Astrocyte (in vitro differentiated cells and primary cell): ENCODE measurements at regions not wholly inside any gene's neighbourhood (a gene's known extent, or its start where the extent isn't known, plus 50 kb on each side); places are given as distances from the start of the nearest gene placed in this dataset.

Experiments
- EZH2 ChIP-seq: IDR thresholded peaks from 2 replicates; pipeline ENCODE4 v1.6.1; 2012; ENCODE audit warnings: mild to moderate bottlenecking, low read length, inconsistent platforms; ENCODE audit not compliant: insufficient read depth
- TF ChIP-seq, protein P1 (sequence below): IDR thresholded peaks from 2 replicates; pipeline ENCODE4 v1.5.1; 2011; ENCODE audit warnings: low read depth, mild to moderate bottlenecking, inconsistent platforms, low read length, moderate library complexity; ENCODE audit not compliant: insufficient read depth

DNA sequence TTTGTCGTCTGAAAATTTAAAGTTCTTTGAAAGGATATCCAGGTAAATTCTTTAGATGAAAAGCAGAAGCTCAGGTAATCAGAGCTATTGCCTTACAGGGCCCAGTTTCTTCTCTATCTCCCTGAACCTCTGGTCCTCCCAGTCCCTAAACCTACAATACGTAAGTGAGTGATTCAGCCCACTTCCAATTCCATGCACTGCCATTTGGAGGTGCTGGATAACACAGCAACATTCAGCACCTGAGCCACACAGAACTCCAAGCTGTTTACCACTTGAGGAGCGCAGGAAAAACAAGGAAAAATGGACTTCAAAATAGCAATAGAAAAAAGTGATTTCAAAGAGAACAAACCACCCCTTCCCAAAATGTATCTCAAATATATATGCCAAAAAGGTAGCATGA is 105.0 kb upstream of the DNAJC10 start:
- TF ChIP-seq, protein P1, sequence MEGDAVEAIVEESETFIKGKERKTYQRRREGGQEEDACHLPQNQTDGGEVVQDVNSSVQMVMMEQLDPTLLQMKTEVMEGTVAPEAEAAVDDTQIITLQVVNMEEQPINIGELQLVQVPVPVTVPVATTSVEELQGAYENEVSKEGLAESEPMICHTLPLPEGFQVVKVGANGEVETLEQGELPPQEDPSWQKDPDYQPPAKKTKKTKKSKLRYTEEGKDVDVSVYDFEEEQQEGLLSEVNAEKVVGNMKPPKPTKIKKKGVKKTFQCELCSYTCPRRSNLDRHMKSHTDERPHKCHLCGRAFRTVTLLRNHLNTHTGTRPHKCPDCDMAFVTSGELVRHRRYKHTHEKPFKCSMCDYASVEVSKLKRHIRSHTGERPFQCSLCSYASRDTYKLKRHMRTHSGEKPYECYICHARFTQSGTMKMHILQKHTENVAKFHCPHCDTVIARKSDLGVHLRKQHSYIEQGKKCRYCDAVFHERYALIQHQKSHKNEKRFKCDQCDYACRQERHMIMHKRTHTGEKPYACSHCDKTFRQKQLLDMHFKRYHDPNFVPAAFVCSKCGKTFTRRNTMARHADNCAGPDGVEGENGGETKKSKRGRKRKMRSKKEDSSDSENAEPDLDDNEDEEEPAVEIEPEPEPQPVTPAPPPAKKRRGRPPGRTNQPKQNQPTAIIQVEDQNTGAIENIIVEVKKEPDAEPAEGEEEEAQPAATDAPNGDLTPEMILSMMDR: no peak
- TF ChIP-seq EZH2: no peak
